RPMI7951 (cell line): ENCODE measurements at regions not wholly inside any gene's neighbourhood (a gene's known extent, or its start where the extent isn't known, plus 50 kb on each side); places are given as distances from the start of the nearest gene placed in this dataset.

Experiments
- DNase-seq: peaks from one replicate; pipeline ENCODE4 v3.0.0-alpha.2; 2012; ENCODE audit warnings: low read depth

DNA sequence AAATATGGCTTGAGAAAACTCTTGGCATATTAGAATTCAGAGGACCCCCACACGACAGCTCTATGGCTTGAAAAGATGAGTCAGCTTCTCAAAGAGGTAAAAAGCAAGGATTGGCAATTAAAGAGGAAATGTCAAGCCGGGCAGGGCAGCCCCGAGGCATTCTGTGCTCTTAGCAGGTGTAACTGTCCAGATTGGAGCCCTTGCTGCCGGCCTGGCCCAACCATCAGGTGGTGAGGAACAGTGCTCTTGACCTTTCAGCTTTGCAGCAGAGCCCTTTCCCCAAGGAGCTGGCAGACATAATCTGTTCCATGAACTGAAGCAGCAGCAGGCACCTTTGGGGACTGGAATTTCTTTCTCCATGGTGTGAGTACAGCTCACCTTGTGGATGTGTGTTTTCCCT lies 287.8 kb downstream of the UTP18 start:
- no peak for DNase-seq

DNA sequence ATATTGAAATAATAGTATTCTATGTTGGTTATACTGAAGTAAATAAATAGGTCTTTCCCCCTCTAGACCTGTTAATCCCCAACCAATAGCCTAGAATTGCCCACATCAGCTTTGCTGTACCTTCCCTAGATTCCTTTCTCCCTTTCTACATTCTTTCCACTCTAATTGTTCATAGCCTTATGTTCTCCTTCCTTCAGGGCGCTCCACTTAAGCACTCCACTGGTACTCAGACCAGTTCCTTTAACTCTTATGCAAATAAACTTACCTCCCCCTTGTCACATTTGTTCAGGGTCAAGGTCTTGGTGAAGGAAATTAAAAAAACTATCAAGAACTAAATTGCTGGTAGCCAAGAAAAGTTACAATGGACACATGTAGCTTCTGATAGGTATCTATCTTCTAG lies 294.8 kb downstream of the UTP18 start:
- DNase-seq: no peak

DNA sequence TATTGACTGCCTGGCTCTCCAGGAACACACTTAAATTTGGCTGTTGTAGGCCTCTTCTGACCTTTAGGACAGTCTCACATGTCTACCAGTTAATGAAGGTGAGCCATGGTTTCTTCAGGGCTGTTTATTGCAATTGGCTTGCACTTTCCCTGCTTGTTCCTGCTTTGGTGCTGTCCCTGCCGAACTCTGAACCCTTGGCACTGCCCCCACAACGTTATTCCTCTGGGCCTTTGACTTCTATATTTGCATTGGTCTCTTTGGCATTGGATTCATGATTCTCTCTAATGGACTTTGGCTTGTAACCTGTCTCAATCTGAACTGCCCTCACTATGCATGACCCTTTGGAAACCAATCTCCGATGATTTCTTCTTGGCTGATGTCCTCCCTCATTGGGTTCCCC lies 299.4 kb downstream of the UTP18 start:
- no peak for DNase-seq

DNA sequence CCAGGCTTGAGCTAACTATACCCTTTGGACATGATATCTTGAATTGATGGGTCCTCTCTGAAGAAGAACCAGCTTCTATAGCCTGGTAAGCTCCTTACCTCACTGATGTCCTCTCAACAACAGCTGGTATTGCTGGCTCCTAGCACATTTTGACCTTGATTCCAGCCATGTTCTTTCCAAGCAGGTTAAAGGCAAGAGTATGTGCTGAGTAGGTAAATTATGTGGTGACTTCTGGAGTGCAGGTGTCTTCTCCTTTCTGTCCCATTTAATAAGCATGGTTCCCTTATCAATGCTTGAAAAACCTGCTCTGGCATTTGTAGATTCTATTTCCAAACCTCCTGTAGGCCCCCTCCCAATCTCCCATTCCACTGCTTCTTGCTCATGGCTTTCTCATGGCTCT lies 300.1 kb downstream of the UTP18 start:
- no peak for DNase-seq

DNA sequence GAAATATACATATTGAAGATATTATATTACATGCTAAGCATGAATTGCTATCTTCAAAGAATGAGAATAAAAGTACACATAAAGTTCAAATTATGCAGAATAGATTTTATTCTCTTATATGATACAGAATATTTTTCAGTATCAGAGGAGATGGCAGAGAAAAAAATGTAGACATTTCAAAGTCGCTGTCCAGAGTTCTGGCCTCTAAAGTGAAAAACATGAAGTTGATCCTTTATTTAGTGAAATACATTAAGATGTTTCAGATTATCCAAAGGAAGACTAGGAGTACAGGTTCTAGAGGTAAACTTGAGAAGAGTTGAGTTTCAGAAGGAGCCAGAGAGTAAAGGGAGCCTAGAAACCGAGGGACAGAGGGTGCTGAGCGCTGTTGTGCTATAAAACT lies 303.6 kb downstream of the UTP18 start:
- DNase-seq: no peak

DNA sequence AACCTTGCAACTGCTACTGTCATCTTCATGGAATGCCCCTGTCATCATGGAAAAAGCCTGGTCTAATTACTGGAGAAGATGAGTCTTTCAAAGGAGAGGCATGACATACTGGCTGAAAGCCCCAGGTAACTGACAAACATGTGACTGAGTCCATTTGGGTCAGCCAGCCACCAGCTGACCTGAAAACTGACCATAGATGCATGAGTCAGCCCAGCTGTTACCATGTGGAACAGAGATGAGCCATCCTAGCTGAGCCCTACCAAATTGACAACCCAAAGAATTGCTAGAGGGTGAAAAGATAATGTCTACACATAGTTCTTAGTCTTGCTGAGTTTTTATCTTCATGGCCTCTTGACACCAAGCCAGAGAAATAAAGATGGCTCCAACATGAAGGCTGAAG lies 311.8 kb downstream of the UTP18 start:
- no peak for DNase-seq
